Panc1 (cell line): ENCODE measurements at regions not wholly inside any gene's neighbourhood (a gene's known extent, or its start where the extent isn't known, plus 50 kb on each side); places are given as distances from the start of the nearest gene placed in this dataset.

Experiments used
- ATAC-seq: fragments of 200-7000 bp; cut with Tn5 transposase; 2 replicates; pipeline ENCODE4 v1.9.1; 2020; ENCODE audit warnings: mild to moderate bottlenecking, moderate library complexity
- BruUV-seq: library from RNA; stranded (reverse); fragments of 400-500 nt; replicated peaks from 2 replicates; lab custom pipeline; 2021; lab: Mats Ljungman, UMichigan
- CTCF ChIA-PET: fragments of 300-600 bp; sonication (Branson Sonifier 250); formaldehyde crosslinking; loops from one replicate; lab custom pipeline; 2022; ENCODE audit warnings: antibody characterized with exemption; lab: Charles Lee
- POLR2A ChIA-PET: fragments of 300-600 bp; sonication (Branson Sonifier 250); formaldehyde crosslinking; loops from one replicate; lab custom pipeline; 2022; ENCODE audit warnings: antibody characterized with exemption; lab: Charles Lee
- DNase-seq: peaks from one replicate; pipeline ENCODE4 v3.0.0-alpha.2; 2010; ENCODE audit warnings: low read depth, low spot score
- H3K27ac ChIP-seq: 2 replicates; pipeline ENCODE4 v1.5.1; 2011; ENCODE audit warnings: mild to moderate bottlenecking, low read length, inconsistent platforms
- H3K27me3 ChIP-seq: fragments of 200-500 bp; sonication (Bioruptor generic); 2 replicates; pipeline ENCODE4 v1.6.0; 2014; ENCODE audit warnings: low read length, inconsistent platforms; ENCODE audit not compliant: control insufficient read depth, insufficient read depth
- H3K36me3 ChIP-seq: fragments of 200-500 bp; sonication (Bioruptor generic); 2 replicates; pipeline ENCODE4 v1.5.1; 2014; ENCODE audit warnings: inconsistent platforms, mild to moderate bottlenecking, low read length, moderate library complexity; ENCODE audit not compliant: control insufficient read depth, insufficient read depth
- H3K4me1 ChIP-seq: 2 replicates; pipeline ENCODE4 v1.5.1; 2011; ENCODE audit warnings: inconsistent platforms, mild to moderate bottlenecking, low read length, moderate library complexity; ENCODE audit not compliant: control insufficient read depth, insufficient read depth
- H3K4me3 ChIP-seq, 2 experiments: 2 replicates each; pipeline ENCODE4 v1.5.1; 2011 to 2012; ENCODE audit warnings: low read depth in 2 of 2, low read length in 2 of 2, mild to moderate bottlenecking in 2 of 2, inconsistent platforms in 1 of 2, moderate library complexity in 1 of 2
- H3K9me3 ChIP-seq: fragments of 200-500 bp; sonication (Bioruptor generic); 2 replicates; pipeline ENCODE4 v1.5.1; 2014; ENCODE audit warnings: low read depth, mild to moderate bottlenecking, inconsistent platforms, low read length, moderate library complexity; ENCODE audit not compliant: control insufficient read depth, insufficient read depth
- POLR2AphosphoS5 ChIP-seq: IDR thresholded peaks from 2 replicates; pipeline ENCODE4 v1.6.1; 2012; ENCODE audit warnings: mild to moderate bottlenecking, low read depth, low read length, moderate library complexity
- REST ChIP-seq, 2 experiments: IDR thresholded peaks; 2 replicates each; pipeline ENCODE4 v1.6.1; 2011 to 2012; ENCODE audit warnings: low read depth in 2 of 2, control low read depth in 1 of 2, low read length in 1 of 2, mild to moderate bottlenecking in 1 of 2, moderate library complexity in 1 of 2; ENCODE audit not compliant: insufficient read depth in 1 of 2
- SIN3A ChIP-seq: IDR thresholded peaks from 2 replicates; pipeline ENCODE4 v1.6.1; 2012; ENCODE audit warnings: low read depth, mild to moderate bottlenecking, low read length, moderate library complexity, borderline replicate concordance; ENCODE audit not compliant: insufficient read depth
- TCF7L2 ChIP-seq: IDR thresholded peaks from 2 replicates; pipeline ENCODE4 v1.6.1; 2011; ENCODE audit warnings: mild to moderate bottlenecking, low read depth, low read length, inconsistent platforms
- in situ Hi-C: cut with HindIII; loops from 2 replicates; pipeline ENCODE4 v1.10.0; 2016; ENCODE audit warnings: low sequenced_read_pairs, low pct_unique_long_range_greater_than_20kb
- intact Hi-C: fragments of 100-400 bp; cut with micrococcal nuclease; formaldehyde crosslinking; loops from one replicate; pipeline ENCODE4 v1.10.0; 2022; ENCODE audit not compliant: unreplicated experiment
- TF ChIP-seq, protein P1 (sequence below): fragments of 450-650 bp; IDR thresholded peaks from 2 replicates; pipeline ENCODE4 v1.5.1; 2017; ENCODE audit warnings: mild to moderate bottlenecking

DNA sequence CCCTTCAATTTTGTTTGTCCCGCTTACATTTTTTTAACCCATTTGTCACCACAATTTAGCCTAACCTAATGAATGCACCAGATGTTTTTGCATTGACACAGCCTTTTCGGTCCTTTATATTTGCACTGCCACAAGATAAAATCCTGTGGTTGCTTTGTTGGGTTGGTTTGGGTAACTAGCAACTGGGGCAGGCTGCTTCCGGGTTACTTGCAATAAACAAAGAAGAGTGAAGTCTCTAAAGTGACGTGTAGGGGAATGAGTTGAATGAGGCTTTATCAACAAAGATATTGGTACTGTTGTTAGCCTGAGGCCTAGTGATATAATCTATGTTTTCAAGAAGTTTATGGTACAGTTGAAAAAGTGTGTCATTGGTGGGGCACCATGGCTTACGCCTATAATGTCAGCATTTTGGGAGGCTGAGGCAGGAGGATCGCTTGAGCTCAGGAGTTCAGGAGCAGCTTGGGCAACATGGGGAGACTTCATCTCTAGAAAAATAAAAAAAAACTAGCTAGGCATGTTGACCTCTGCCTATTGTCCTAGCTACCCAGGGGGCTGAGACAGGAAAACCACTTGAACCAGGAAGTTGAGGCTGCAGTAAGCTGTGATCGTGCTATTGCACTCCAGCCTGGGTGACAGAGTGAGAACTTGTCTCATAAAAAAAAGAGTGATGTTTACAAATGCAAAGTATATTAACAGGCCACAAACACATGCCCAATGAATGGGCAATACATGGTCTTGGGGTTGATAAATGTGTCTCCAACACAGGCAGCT is 121.8 kb downstream of the OXSM start:
- H3K9me3 ChIP-seq = no peaks in the 10 kb centered on the region
- ATAC-seq (no peak), DNase-seq (no peak)
- in situ Hi-C loops = no loop called here
- intact Hi-C loops = no loop called here
- no peaks in the 10 kb centered on the region for H3K27me3 ChIP-seq
- no peaks in the 10 kb centered on the region for H3K4me1 ChIP-seq
- H3K36me3 ChIP-seq = no peaks in the 10 kb centered on the region
- ChIA-PET CTCF (no interaction called here), POLR2A (no interaction called here)
- TF ChIP-seq TCF7L2 = no peak
- no peak for TF ChIP-seq SIN3A
- no peak for TF ChIP-seq POLR2AphosphoS5
- no peak for TF ChIP-seq REST (IDR thresholded peaks at IDR 0.05; ENCODE audit: insufficient read depth in 1 of 2, low read depth in 2 of 2, low read length in 1 of 2)
- TF ChIP-seq, protein P1, sequence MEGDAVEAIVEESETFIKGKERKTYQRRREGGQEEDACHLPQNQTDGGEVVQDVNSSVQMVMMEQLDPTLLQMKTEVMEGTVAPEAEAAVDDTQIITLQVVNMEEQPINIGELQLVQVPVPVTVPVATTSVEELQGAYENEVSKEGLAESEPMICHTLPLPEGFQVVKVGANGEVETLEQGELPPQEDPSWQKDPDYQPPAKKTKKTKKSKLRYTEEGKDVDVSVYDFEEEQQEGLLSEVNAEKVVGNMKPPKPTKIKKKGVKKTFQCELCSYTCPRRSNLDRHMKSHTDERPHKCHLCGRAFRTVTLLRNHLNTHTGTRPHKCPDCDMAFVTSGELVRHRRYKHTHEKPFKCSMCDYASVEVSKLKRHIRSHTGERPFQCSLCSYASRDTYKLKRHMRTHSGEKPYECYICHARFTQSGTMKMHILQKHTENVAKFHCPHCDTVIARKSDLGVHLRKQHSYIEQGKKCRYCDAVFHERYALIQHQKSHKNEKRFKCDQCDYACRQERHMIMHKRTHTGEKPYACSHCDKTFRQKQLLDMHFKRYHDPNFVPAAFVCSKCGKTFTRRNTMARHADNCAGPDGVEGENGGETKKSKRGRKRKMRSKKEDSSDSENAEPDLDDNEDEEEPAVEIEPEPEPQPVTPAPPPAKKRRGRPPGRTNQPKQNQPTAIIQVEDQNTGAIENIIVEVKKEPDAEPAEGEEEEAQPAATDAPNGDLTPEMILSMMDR = no peak
- no peak overlapping the region for H3K4me3 ChIP-seq
- BruUV-seq = no TSS peak
- no peak overlapping the region for H3K27ac ChIP-seq

DNA sequence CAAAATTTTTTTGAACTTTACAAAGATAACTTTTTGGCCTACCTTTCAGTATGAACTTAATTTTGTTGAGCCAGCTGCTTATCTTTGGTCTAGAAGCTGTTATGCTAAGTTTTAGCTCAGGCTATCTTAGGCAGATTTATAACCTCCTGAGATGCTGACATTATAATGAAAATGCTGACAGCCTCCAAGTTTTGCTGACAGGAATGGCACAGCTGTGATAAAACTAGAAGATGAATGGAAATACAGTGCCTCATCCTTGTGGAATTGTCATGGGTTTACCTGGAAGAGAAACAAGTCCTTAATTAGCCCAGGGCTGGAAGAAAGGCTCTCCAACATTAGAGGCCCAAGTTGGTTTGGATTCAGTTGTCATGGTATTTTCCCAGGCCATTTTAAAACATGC is 123.3 kb downstream of the OXSM start:
- no TSS peak for BruUV-seq
- TF ChIP-seq, protein P1 = no peak
- no peak for TF ChIP-seq SIN3A
- TF ChIP-seq POLR2AphosphoS5 = no peak
- no peak for TF ChIP-seq REST (IDR thresholded peaks at IDR 0.05; ENCODE audit: insufficient read depth in 1 of 2, low read depth in 2 of 2, low read length in 1 of 2)
- TF ChIP-seq TCF7L2 = no peak
- DNase-seq = no peak
- no peak for ATAC-seq
- no peaks in the 10 kb centered on the region for H3K27me3 ChIP-seq
- no peak overlapping the region for H3K27ac ChIP-seq
- no peaks in the 10 kb centered on the region for H3K4me1 ChIP-seq
- H3K36me3 ChIP-seq = no peaks in the 10 kb centered on the region
- H3K9me3 ChIP-seq = no peaks in the 10 kb centered on the region
- no peak overlapping the region for H3K4me3 ChIP-seq
- in situ Hi-C loops (no loop called here), intact Hi-C loops (no loop called here)
- CTCF ChIA-PET = no interaction called here
- POLR2A ChIA-PET = no interaction called here
